ENCODE measurements at regions not wholly inside any gene's neighbourhood (a gene's known extent, or its start where the extent isn't known, plus 50 kb on each side); places are given as distances from the start of the nearest gene placed in this dataset.

DNA sequence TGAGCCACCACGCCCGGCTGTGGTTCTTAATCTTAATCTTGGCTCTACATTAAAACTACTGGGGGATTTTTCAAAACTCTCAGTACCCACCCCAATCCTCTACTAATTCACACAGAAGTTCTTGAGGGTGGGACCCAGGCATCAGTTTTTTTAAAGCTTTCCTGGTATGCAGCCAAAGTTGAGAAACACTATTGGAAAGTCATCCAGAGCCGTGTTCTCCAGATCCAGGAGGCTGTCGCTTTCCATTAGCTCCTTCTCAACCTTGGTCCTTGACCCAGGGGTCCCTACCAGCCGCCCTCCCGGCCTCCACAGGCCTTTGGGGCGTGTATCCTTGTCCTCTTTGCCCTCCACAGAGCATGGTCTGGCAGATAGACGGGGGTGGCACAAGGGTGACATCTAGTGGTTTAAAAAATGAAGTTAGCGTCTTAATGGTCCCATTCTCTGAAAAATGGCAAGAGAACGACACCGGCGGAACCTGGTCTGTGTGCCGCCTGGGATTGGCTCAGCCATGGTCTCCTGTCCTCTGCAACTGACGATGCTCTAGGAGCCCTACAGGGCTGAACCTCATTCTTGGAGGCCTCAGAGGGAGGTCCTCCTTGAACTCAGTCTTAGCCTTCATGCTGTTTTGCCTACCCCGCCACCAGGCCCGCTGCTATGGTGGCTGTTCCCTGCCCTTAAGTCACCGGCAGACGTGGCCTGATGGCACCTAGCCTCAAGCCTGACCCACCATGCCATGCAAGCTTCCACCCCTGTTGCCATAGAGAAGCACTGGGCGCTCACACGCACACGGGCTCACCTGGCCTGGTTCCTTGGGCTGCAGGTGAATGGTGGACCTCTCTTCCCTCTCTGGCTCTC is 152.0 kb upstream of the SYN3 start:
- Histone ChIP-seq H3K4me1 (no peaks in the 10 kb centered on the region), H3K27ac (no peak overlapping the region), H3K36me3 (no peaks in the 10 kb centered on the region), H3K4me3 (no peak overlapping the region), H3K9me3 (no peaks in the 10 kb centered on the region), H3K27me3 (no peaks in the 10 kb centered on the region)
- TF ChIP-seq POLR2A (IDR thresholded peaks at IDR 0.05): no peak
- TF ChIP-seq, protein P1, sequence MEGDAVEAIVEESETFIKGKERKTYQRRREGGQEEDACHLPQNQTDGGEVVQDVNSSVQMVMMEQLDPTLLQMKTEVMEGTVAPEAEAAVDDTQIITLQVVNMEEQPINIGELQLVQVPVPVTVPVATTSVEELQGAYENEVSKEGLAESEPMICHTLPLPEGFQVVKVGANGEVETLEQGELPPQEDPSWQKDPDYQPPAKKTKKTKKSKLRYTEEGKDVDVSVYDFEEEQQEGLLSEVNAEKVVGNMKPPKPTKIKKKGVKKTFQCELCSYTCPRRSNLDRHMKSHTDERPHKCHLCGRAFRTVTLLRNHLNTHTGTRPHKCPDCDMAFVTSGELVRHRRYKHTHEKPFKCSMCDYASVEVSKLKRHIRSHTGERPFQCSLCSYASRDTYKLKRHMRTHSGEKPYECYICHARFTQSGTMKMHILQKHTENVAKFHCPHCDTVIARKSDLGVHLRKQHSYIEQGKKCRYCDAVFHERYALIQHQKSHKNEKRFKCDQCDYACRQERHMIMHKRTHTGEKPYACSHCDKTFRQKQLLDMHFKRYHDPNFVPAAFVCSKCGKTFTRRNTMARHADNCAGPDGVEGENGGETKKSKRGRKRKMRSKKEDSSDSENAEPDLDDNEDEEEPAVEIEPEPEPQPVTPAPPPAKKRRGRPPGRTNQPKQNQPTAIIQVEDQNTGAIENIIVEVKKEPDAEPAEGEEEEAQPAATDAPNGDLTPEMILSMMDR (IDR thresholded peaks at IDR 0.05 in 4 of 5, conservative IDR thresholded peaks at IDR 0.05 in 1 of 5): no peak
- in situ Hi-C loops (cut with MboI; ENCODE audit: low sequenced_read_pairs in 4 of 4) (no loop called here), intact Hi-C loops (cut with DNase I; ENCODE audit: low total_unique reads) (no loop called here)
- DNase-seq: no peak
- ATAC-seq: no peak

DNA sequence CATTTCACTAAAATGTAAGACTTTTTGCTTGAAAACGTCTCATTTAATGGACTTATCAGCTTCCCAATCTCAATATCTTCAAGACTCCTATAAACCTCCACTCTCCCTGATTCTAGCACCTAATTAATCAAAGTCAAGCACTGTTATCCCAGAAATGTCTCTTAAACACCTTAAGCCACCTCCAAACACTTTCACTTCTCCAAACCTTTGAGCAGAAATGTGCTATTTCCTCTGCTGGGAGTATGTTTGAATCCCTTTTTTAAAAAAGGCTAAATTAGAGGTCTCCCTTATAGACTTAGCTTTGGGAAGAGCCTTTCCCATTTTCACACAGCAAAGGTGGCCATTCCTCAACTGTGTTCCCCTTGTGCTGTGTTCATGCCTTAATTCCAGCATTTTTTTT is 146.2 kb upstream of the SYN3 start:
- Histone ChIP-seq H3K9me3 (no peaks in the 10 kb centered on the region), H3K4me3 (no peak overlapping the region), H3K27me3 (no peaks in the 10 kb centered on the region), H3K4me1 (no peaks in the 10 kb centered on the region), H3K27ac (no peak overlapping the region), H3K36me3 (no peaks in the 10 kb centered on the region)
- DNase-seq: no peak
- ATAC-seq: no peak
- intact Hi-C loops (cut with DNase I; ENCODE audit: low total_unique reads): no loop called here
- TF ChIP-seq, protein P1 (IDR thresholded peaks at IDR 0.05 in 4 of 5, conservative IDR thresholded peaks at IDR 0.05 in 1 of 5): no peak
- no peak for TF ChIP-seq POLR2A (IDR thresholded peaks at IDR 0.05)
- in situ Hi-C loops (cut with MboI; ENCODE audit: low sequenced_read_pairs in 4 of 4): no loop called here

DNA sequence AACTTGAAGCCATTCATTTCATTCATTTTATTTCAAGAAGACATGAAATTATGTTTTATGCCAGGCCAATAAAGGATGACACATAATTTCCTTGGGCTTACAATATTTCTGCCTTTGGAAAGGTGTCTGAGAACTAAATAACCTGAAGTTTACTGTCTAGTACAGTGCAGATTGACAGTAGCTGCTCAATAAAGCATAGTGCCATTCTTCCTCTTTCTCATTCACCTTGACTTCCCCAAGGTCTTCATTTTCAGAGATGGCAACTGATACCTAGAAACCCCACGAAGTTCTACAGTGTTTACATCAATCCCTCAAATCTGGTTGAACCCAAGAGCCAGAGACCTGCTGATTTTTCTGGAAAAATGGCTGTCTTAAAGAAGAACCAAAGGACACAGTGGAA is 144.3 kb upstream of the SYN3 start:
- H3K36me3 ChIP-seq: no peaks in the 10 kb centered on the region
- H3K4me1 ChIP-seq: no peaks in the 10 kb centered on the region
- H3K9me3 ChIP-seq: no peaks in the 10 kb centered on the region
- no peak for DNase-seq
- H3K27ac ChIP-seq: no peak overlapping the region
- TF ChIP-seq, protein P1 (IDR thresholded peaks at IDR 0.05 in 4 of 5, conservative IDR thresholded peaks at IDR 0.05 in 1 of 5): no peak
- no peak for TF ChIP-seq POLR2A (IDR thresholded peaks at IDR 0.05)
- in situ Hi-C loops (cut with MboI; ENCODE audit: low sequenced_read_pairs in 4 of 4): no loop called here
- peaks cover 0 to 3% (median 0%) of the 10 kb centered on the region in 3 donors for H3K27me3 ChIP-seq
- ATAC-seq: no peak
- intact Hi-C loops (cut with DNase I; ENCODE audit: low total_unique reads): no loop called here
- no peak overlapping the region for H3K4me3 ChIP-seq

DNA sequence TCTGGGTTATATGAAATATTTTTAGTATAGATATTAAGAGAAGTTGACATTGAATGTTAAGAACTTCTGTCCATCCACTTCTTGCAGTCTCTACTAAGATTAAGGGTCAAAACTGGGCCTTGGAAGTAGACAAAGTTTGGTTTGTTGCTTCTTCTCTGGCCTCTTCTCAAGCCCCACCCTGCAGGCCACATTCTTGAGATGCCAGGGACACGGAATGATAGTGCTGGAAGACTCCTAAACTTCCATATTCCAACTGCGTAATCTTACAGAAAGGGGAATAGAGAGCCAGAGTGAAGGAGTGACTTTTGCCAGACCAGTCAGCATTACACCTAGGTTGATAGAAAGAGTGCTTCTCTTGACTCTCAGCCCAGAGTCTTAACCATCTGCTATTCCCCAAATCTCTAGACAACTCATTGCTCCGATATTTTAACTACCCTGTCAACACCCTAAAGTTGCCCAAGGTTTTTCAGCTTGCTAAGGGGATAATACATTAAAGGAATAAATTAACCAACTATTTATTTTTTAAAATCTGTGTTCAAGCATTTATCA is 136.4 kb upstream of the SYN3 start:
- Histone ChIP-seq H3K27me3 (peaks cover 0 to 5% (median 0%) of the 10 kb centered on the region in 3 donors), H3K9me3 (no peaks in the 10 kb centered on the region), H3K4me3 (no peak overlapping the region), H3K4me1 (no peaks in the 10 kb centered on the region), H3K27ac (no peak overlapping the region), H3K36me3 (no peaks in the 10 kb centered on the region)
- in situ Hi-C loops (cut with MboI; ENCODE audit: low sequenced_read_pairs in 4 of 4) (no loop called here), intact Hi-C loops (cut with DNase I; ENCODE audit: low total_unique reads) (no loop called here)
- DNase-seq: no peak
- ATAC-seq: no peak
- no peak for TF ChIP-seq POLR2A (IDR thresholded peaks at IDR 0.05)
- TF ChIP-seq, protein P1 (IDR thresholded peaks at IDR 0.05 in 4 of 5, conservative IDR thresholded peaks at IDR 0.05 in 1 of 5): no peak

Measured in gastrocnemius medialis (tissue), 4 donors.